GM10266 (cell line): ENCODE measurements at regions not wholly inside any gene's neighbourhood (a gene's known extent, or its start where the extent isn't known, plus 50 kb on each side); places are given as distances from the start of the nearest gene placed in this dataset.
A peak's percentile ranks its signal among the peaks of the same experiment; 100 is the strongest.

Experiments used
- DNase-seq: peaks from one replicate; pipeline ENCODE4 v3.0.0; 2012; ENCODE audit errors: extremely low spot score
- CTCF ChIP-seq: IDR thresholded peaks from 2 replicates; pipeline ENCODE4 v1.5.1; 2012; ENCODE audit warnings: mild to moderate bottlenecking, low read depth; ENCODE audit not compliant: control insufficient read depth, insufficient read depth; ENCODE audit errors: missing control alignments

- TF ChIP-seq CTCF: no peak
- DNase-seq: no peak
Observed at GRCh38 chr21:17414766-17415165, 98.1 kb upstream of the CXADR start.

- no peak for TF ChIP-seq CTCF
- no peak for DNase-seq
Observed at GRCh38 chr21:17416139-17416538, 96.7 kb upstream of the CXADR start.

- TF ChIP-seq CTCF: no peak
- no peak for DNase-seq
Observed at GRCh38 chr21:17422931-17423330, 89.9 kb upstream of the CXADR start.

- no peak for DNase-seq
- TF ChIP-seq CTCF: no peak
Observed at GRCh38 chr21:17427157-17427556, 85.7 kb upstream of the CXADR start.

- TF ChIP-seq CTCF: no peak
- peak; percentile 9 for DNase-seq
Observed at GRCh38 chr21:17427831-17428483, 84.9 kb upstream of the CXADR start.

GRCh38 chr21:17428484-17428869 is 84.4 kb upstream of the CXADR start:
- no peak for DNase-seq
- no peak for TF ChIP-seq CTCF

GRCh38 chr21:17428980-17429379 is 83.9 kb upstream of the CXADR start:
- no peak for TF ChIP-seq CTCF

More at GRCh38 chr21:17428980-17429379, 83.9 kb upstream of the CXADR start:
- no peak for DNase-seq
